K562 (cell line): ENCODE measurements at regions not wholly inside any gene's neighbourhood (a gene's known extent, or its start where the extent isn't known, plus 50 kb on each side); places are given as distances from the start of the nearest gene placed in this dataset.

Source experiments
- CHD1 ChIP-seq: fragments of 200-600 bp; sonication (generic); IDR thresholded peaks from one replicate; pipeline ENCODE4 v1.6.1; 2012; ENCODE audit warnings: mild to moderate bottlenecking, moderate library complexity, low read length, inconsistent platforms
- CUX1 ChIP-seq: fragments of 200-800 bp; sonication (Bioruptor generic); IDR thresholded peaks from 2 replicates; pipeline ENCODE4 v1.6.1; 2016; ENCODE audit warnings: missing genetic modification characterization, missing compliant biosample characterization
- FOXM1 ChIP-seq, 2 experiments: fragments of 450-650 bp in 1 of 2; sonication (generic) in 1 of 2; formaldehyde crosslinking in 1 of 2; IDR thresholded peaks; 2 replicates each; pipeline versions ENCODE4 v1.6.1 to v1.9.0; 2017 to 2022; ENCODE audit warnings: low read depth in 2 of 2, mild to moderate bottlenecking in 2 of 2, missing genetic modification reagents in 1 of 2, moderate library complexity in 1 of 2
- HEY1 ChIP-seq: fragments of 250-450 bp; sonication (Bioruptor Pico); IDR thresholded peaks from 2 replicates; pipeline ENCODE4 v1.5.0; 2020; ENCODE audit warnings: mild to moderate bottlenecking, moderate library complexity, borderline replicate concordance
- OTX1 ChIP-seq: fragments of 450-650 bp; formaldehyde crosslinking; IDR thresholded peaks from 2 replicates; pipeline ENCODE4 v1.4.0; 2022; ENCODE audit warnings: mild to moderate bottlenecking
- PHF21A ChIP-seq: fragments of 450-650 bp; IDR thresholded peaks from 2 replicates; pipeline ENCODE4 v1.6.1; 2017; ENCODE audit warnings: low read depth, borderline replicate concordance
- SAFB2 ChIP-seq: fragments of 200-400 bp; formaldehyde crosslinking; IDR thresholded peaks from 2 replicates; pipeline ENCODE4 v1.6.1; 2018; ENCODE audit warnings: borderline replicate concordance, low read length, low read depth, moderate library complexity; ENCODE audit not compliant: severe bottlenecking
- TSHZ1 ChIP-seq: fragments of 250-450 bp; sonication (Bioruptor Pico); IDR thresholded peaks from 2 replicates; pipeline ENCODE4 v1.4.0; 2020; ENCODE audit warnings: mild to moderate bottlenecking, moderate library complexity
- ZFP30 ChIP-seq: fragments of 250-450 bp; sonication (Bioruptor Pico); IDR thresholded peaks from 2 replicates; pipeline ENCODE4 v1.8.0; 2022; ENCODE audit warnings: moderate library complexity, mild to moderate bottlenecking, inconsistent platforms, borderline replicate concordance
- ZNF436 ChIP-seq: fragments of 250-450, 450-650 bp; sonication (Bioruptor Pico); formaldehyde crosslinking; IDR thresholded peaks from 2 replicates; pipeline ENCODE4 v1.7.0; 2020; ENCODE audit warnings: mild to moderate bottlenecking
- ZNF445 ChIP-seq: fragments of 250-450 bp; sonication (Bioruptor Pico); IDR thresholded peaks from 2 replicates; pipeline ENCODE4 v1.4.0; 2020; ENCODE audit warnings: low read depth, mild to moderate bottlenecking, moderate library complexity
- ZNF507 ChIP-seq: conservative IDR thresholded peaks from 2 replicates; pipeline ENCODE4 v1.6.1; 2017; ENCODE audit warnings: missing genetic modification characterization, missing compliant biosample characterization
- ZNF830 ChIP-seq: fragments of 250-450 bp; sonication (Bioruptor Pico); IDR thresholded peaks from 2 replicates; pipeline ENCODE4 v1.5.0; 2021; ENCODE audit warnings: mild to moderate bottlenecking
- TF ChIP-seq, protein P1 (sequence below): fragments of 450-650 bp; formaldehyde crosslinking; IDR thresholded peaks from 2 replicates; pipeline ENCODE4 v1.4.0; 2020; ENCODE audit warnings: mild to moderate bottlenecking, moderate library complexity

DNA sequence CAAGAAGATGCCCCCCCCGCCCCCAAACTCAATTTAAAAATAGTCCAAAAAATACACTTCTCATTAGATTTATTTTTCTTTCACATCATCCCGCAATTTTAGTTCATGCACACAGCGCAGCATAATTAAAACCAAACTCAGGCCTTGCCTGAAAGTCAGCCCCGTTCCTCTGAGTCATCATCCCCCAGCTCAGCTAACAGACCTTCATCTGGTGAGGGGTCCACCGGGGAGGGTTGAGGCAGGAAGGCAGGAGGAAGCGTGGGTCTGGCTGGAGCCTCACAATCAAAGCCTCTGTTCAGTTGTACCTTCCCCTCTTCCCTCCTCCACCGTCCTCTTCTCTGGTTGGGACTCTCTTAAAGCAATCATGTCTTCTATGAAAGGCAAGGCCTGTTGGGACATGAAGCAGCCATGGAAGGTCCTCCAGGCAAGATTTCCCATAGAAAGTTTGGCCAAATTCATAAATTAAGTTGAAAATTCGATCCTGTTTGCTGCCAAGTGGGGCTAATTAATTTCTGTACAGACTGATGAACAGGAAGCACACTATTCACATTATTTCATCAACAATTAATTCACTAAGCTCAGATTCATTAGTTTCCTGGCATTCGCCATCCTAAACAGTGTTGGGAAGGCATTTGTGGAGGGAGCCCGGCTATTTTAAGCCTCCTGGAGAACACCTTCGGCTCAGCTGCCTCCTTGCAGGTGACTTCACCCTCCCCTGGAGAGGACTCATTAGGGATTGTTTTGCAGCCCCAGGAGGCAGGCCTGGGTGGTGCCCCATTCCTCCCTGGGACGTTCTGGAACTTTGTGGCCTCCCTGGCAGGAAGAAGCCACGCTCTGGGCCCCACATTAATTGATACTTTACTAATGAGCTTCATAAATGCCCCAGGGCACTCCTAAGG lies 72.3 kb upstream of the BNC1 start (continued):
- no peak for TF ChIP-seq CUX1 (CRISPR knock-in tag)
- no peak for TF ChIP-seq TSHZ1 (CRISPR knock-in tag)
- TF ChIP-seq CHD1 = no peak
- TF ChIP-seq, protein P1, sequence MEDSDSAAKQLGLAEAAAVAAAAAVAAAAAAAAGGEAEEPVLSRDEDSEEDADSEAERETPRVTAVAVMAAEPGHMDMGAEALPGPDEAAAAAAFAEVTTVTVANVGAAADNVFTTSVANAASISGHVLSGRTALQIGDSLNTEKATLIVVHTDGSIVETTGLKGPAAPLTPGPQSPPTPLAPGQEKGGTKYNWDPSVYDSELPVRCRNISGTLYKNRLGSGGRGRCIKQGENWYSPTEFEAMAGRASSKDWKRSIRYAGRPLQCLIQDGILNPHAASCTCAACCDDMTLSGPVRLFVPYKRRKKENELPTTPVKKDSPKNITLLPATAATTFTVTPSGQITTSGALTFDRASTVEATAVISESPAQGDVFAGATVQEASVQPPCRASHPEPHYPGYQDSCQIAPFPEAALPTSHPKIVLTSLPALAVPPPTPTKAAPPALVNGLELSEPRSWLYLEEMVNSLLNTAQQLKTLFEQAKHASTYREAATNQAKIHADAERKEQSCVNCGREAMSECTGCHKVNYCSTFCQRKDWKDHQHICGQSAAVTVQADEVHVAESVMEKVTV = no peak
- no peak for TF ChIP-seq HEY1 (CRISPR knock-in tag)
- no peak for TF ChIP-seq SAFB2
- TF ChIP-seq ZNF830 = no peak
- no peak for TF ChIP-seq ZNF507
- TF ChIP-seq ZNF436 (CRISPR knock-in tag) = no peak
- TF ChIP-seq ZFP30 (CRISPR knock-in tag) = no peak
- no peak for TF ChIP-seq OTX1 (CRISPR knock-in tag)
- TF ChIP-seq PHF21A = no peak
- no peak for TF ChIP-seq FOXM1 (IDR thresholded peaks at IDR 0.05; ENCODE audit: low read depth)
- no peak for TF ChIP-seq FOXM1 (CRISPR knock-in tag; IDR thresholded peaks at IDR 0.05; ENCODE audit: low read depth)
- no peak for TF ChIP-seq ZNF445 (CRISPR knock-in tag)
- TF ChIP-seq, all 486 proteins: peak for 0
